HL-60 (cell line): ENCODE measurements at regions not wholly inside any gene's neighbourhood (a gene's known extent, or its start where the extent isn't known, plus 50 kb on each side); places are given as distances from the start of the nearest gene placed in this dataset.

Experiments
- DNase-seq, 2 experiments: peaks; one replicate each; pipeline ENCODE4 v3.0.0-alpha.2; 2010 to 2020; ENCODE audit warnings: low read depth in 1 of 2, low spot score in 1 of 2
- H3K27ac ChIP-seq: fragments of 250-450 bp; sonication (Bioruptor Pico); replicated peaks from 2 replicates; pipeline ENCODE4 v1.5.1; 2020; ENCODE audit warnings: mild to moderate bottlenecking, moderate library complexity
- H3K27me3 ChIP-seq: fragments of 250-450 bp; sonication (Bioruptor Pico); 2 replicates; pipeline ENCODE4 v1.5.1; 2021; ENCODE audit warnings: mild to moderate bottlenecking, moderate library complexity; ENCODE audit not compliant: insufficient read depth, poor library complexity, severe bottlenecking
- H3K4me3 ChIP-seq: replicated peaks from 2 replicates; pipeline ENCODE4 v1.5.1; 2011; ENCODE audit warnings: mild to moderate bottlenecking, control low read depth, low read length; ENCODE audit not compliant: insufficient read depth
- CTCF ChIP-seq: IDR thresholded peaks from one replicate; pipeline ENCODE4 v1.5.1; 2011; ENCODE audit warnings: low read length, control low read depth, inconsistent platforms; ENCODE audit not compliant: insufficient read depth
- GABPA ChIP-seq: IDR thresholded peaks from 2 replicates; pipeline ENCODE4 v1.6.1; 2012; ENCODE audit warnings: low read depth
- POLR2AphosphoS5 ChIP-seq: IDR thresholded peaks from 2 replicates; pipeline ENCODE4 v1.6.1; 2012; ENCODE audit warnings: low read depth
- SPI1 ChIP-seq: IDR thresholded peaks from 2 replicates; pipeline ENCODE4 v1.6.1; 2012; ENCODE audit warnings: low read depth, mild to moderate bottlenecking, borderline replicate concordance
- TF ChIP-seq, protein P1 (sequence below): IDR thresholded peaks from 2 replicates; pipeline ENCODE4 v1.6.1; 2012; ENCODE audit warnings: low read depth; ENCODE audit not compliant: insufficient replicate concordance

GRCh38 chr5:16385516-16386090, 80.0 kb downstream of the ZNF622 start:
- Histone ChIP-seq H3K27ac (no peak overlapping the region), H3K27me3 (no peaks in the 10 kb centered on the region), H3K4me3 (no peak overlapping the region)
- TF ChIP-seq POLR2AphosphoS5 (no peak), CTCF (no peak), GABPA (no peak), SPI1 (no peak)
- TF ChIP-seq, protein P1, sequence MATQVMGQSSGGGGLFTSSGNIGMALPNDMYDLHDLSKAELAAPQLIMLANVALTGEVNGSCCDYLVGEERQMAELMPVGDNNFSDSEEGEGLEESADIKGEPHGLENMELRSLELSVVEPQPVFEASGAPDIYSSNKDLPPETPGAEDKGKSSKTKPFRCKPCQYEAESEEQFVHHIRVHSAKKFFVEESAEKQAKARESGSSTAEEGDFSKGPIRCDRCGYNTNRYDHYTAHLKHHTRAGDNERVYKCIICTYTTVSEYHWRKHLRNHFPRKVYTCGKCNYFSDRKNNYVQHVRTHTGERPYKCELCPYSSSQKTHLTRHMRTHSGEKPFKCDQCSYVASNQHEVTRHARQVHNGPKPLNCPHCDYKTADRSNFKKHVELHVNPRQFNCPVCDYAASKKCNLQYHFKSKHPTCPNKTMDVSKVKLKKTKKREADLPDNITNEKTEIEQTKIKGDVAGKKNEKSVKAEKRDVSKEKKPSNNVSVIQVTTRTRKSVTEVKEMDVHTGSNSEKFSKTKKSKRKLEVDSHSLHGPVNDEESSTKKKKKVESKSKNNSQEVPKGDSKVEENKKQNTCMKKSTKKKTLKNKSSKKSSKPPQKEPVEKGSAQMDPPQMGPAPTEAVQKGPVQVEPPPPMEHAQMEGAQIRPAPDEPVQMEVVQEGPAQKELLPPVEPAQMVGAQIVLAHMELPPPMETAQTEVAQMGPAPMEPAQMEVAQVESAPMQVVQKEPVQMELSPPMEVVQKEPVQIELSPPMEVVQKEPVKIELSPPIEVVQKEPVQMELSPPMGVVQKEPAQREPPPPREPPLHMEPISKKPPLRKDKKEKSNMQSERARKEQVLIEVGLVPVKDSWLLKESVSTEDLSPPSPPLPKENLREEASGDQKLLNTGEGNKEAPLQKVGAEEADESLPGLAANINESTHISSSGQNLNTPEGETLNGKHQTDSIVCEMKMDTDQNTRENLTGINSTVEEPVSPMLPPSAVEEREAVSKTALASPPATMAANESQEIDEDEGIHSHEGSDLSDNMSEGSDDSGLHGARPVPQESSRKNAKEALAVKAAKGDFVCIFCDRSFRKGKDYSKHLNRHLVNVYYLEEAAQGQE: no peak
- DNase-seq: no peak

- no peak overlapping the region for H3K27ac ChIP-seq
- DNase-seq: no peak
- H3K27me3 ChIP-seq: no peaks in the 10 kb centered on the region
- TF ChIP-seq CTCF (no peak), POLR2AphosphoS5 (no peak), SPI1 (no peak), GABPA (no peak)
- TF ChIP-seq, protein P1: no peak
- no peak overlapping the region for H3K4me3 ChIP-seq
These were observed 80.8 kb downstream of the ZNF622 start for GRCh38 chr5:16384804-16385203.

- no peak overlapping the region for H3K27ac ChIP-seq
- no peak for DNase-seq
- H3K27me3 ChIP-seq: no peaks in the 10 kb centered on the region
- TF ChIP-seq SPI1 (no peak), GABPA (no peak), POLR2AphosphoS5 (no peak), CTCF (no peak)
- TF ChIP-seq, protein P1: no peak
- no peak overlapping the region for H3K4me3 ChIP-seq
These were observed 81.4 kb downstream of the ZNF622 start for GRCh38 chr5:16384222-16384621.
